Peyer's patch (tissue), 4 donors: ENCODE measurements at regions not wholly inside any gene's neighbourhood (a gene's known extent, or its start where the extent isn't known, plus 50 kb on each side); places are given as distances from the start of the nearest gene placed in this dataset.

Source experiments
- DNase-seq, 3 donors: peaks; one replicate each; pipeline ENCODE4 v3.0.0-alpha.2; 2017 to 2019
- H3K27ac ChIP-seq, 4 donors: fragments of 200-600 bp; sonication (generic); one replicate each; pipeline ENCODE4 v1.5.1; 2016 to 2019
- H3K27me3 ChIP-seq, 2 donors: fragments of 200-600 bp; sonication (generic); one replicate each; pipeline ENCODE4 v1.5.1; 2019
- H3K36me3 ChIP-seq, 3 donors: fragments of 200-600 bp; sonication (generic); one replicate each; pipeline ENCODE4 v1.5.1; 2016 to 2019
- H3K4me1 ChIP-seq, 4 donors: fragments of 200-600 bp; sonication (generic); one replicate each; pipeline ENCODE4 v1.5.1; 2016 to 2019
- H3K4me3 ChIP-seq, 4 donors: fragments of 200-600 bp; sonication (generic); 1 replicate in 3 of 4; 2 replicates in 1 of 4; pipeline ENCODE4 v1.5.1; 2016 to 2019; ENCODE audit warnings: mild to moderate bottlenecking in 1 of 4
- H3K9me3 ChIP-seq, 4 donors: fragments of 200-600 bp; sonication (generic); one replicate each; pipeline ENCODE4 v1.5.1; 2016 to 2019; ENCODE audit warnings: mild to moderate bottlenecking in 1 of 4
- POLR2A ChIP-seq, 2 donors: fragments of 450-650 bp; IDR thresholded peaks; one replicate each; pipeline ENCODE4 v1.5.1; 2017; ENCODE audit warnings: antibody characterized with exemption in 2 of 2, mild to moderate bottlenecking in 2 of 2, moderate library complexity in 2 of 2
- TF ChIP-seq, protein P1 (sequence below), 6 experiments: fragments of 450-650 bp in 4 of 6; fragments of 200-600 bp in 2 of 6; sonication (generic) in 1 of 6; IDR thresholded peaks; one replicate each; pipeline ENCODE4 v1.5.1; 2017 to 2019; ENCODE audit warnings: antibody characterized with exemption in 6 of 6, mild to moderate bottlenecking in 3 of 6, moderate library complexity in 1 of 6

DNA sequence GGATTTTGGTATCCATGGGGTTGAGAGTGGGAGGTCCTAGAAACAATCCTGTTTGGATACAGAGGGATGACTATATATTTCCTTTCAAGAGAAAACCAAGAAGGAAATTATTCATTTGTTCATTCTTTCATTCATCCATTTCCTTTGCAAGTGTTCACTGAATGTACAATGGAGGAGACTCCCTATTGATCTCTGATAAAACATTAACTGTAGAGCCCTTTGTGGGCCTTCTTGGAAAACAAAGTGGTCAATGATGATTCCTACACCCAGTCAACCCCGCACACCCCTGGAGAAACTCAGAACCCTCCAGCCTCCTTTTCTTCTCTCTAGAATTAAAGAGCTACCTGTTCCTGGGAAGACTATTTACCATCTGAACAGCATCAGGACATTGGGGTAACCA, 247.3 kb downstream of the AUH start:
- Histone ChIP-seq H3K27me3 (no peaks in the 10 kb centered on the region), H3K9me3 (no peaks in the 10 kb centered on the region), H3K4me3 (no peak overlapping the region), H3K27ac (no peak overlapping the region), H3K36me3 (no peaks in the 10 kb centered on the region), H3K4me1 (peaks cover 0 to 9% (median 0%) of the 10 kb centered on the region in 4 donors)
- DNase-seq = no peak
- TF ChIP-seq, protein P1, sequence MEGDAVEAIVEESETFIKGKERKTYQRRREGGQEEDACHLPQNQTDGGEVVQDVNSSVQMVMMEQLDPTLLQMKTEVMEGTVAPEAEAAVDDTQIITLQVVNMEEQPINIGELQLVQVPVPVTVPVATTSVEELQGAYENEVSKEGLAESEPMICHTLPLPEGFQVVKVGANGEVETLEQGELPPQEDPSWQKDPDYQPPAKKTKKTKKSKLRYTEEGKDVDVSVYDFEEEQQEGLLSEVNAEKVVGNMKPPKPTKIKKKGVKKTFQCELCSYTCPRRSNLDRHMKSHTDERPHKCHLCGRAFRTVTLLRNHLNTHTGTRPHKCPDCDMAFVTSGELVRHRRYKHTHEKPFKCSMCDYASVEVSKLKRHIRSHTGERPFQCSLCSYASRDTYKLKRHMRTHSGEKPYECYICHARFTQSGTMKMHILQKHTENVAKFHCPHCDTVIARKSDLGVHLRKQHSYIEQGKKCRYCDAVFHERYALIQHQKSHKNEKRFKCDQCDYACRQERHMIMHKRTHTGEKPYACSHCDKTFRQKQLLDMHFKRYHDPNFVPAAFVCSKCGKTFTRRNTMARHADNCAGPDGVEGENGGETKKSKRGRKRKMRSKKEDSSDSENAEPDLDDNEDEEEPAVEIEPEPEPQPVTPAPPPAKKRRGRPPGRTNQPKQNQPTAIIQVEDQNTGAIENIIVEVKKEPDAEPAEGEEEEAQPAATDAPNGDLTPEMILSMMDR (IDR thresholded peaks at IDR 0.05) = no peak
- no peak for TF ChIP-seq POLR2A (IDR thresholded peaks at IDR 0.05)

DNA sequence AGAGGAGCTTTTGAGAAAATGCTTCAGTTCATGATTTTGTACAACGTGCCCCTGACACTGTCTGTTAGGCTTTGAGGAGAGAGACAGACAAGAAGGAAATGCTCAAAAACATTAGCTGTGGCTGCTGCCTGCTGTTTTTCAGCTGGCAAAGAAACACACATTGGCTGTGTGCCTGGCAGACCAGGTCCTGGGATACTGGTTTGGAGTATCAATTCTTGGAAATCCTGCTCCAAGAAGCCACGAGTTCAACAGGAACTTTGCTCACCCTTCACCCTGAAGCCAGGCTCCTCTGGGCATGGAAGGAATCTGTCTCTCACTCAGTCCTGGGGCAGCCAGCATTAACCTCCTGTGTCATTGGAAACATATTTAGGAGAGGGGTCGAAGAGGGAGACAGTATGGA, 245.5 kb downstream of the AUH start:
- peaks cover 0 to 14% (median 0%) of the 10 kb centered on the region in 4 donors for H3K4me1 ChIP-seq
- no peak overlapping the region for H3K4me3 ChIP-seq
- no peak overlapping the region for H3K27ac ChIP-seq
- H3K9me3 ChIP-seq = no peaks in the 10 kb centered on the region
- no peak for DNase-seq
- H3K27me3 ChIP-seq = no peaks in the 10 kb centered on the region
- H3K36me3 ChIP-seq = no peaks in the 10 kb centered on the region
- TF ChIP-seq POLR2A (IDR thresholded peaks at IDR 0.05) = no peak
- TF ChIP-seq, protein P1 (IDR thresholded peaks at IDR 0.05) = no peak

DNA sequence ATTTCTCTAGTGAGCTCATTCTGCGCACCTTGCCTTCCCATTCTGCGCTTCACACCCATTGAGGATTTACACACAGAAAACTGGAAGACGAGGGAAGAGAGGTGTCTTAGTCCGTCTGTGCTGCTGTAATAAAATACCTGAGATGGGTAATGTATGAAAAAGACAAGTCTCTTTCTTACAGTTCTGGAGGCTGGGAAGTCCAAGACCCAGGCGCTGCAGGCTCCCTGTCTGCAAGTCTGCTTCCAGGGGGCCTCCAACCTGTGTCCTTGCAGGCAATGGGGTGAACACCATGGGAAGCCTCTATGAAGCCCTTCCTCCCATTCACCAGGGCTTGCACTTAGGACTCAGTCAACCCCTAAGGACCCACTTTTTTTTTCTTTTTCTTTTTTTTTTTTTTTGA, 245.0 kb downstream of the AUH start:
- TF ChIP-seq POLR2A (IDR thresholded peaks at IDR 0.05) = no peak
- TF ChIP-seq, protein P1 (IDR thresholded peaks at IDR 0.05) = no peak
- H3K27me3 ChIP-seq = no peaks in the 10 kb centered on the region
- no peaks in the 10 kb centered on the region for H3K9me3 ChIP-seq
- no peak for DNase-seq
- no peak overlapping the region for H3K4me3 ChIP-seq
- no peak overlapping the region for H3K27ac ChIP-seq
- no peaks in the 10 kb centered on the region for H3K36me3 ChIP-seq
- peaks cover 0 to 14% (median 0%) of the 10 kb centered on the region in 4 donors for H3K4me1 ChIP-seq

DNA sequence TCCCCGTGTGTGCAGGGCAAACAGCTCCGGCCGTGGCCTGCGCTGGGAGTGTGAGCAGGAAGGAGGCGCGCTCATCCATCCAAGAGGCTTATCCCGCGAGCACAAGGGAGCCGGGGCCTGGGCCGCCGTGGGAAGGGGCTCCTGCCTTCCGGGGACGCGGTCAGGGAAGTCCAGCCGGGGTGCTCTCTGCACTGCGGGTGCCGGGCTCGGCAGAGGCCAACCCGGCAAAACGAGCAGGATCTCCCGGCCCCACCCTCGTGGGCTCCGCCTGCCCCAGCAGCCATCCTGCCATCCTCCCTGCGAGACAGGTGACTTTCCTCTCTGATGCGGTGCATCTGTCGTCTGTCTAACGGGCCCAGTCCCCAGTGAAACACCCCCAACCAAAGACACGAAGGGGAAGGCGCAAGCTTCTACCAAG, 244.2 kb downstream of the AUH start:
- Histone ChIP-seq H3K36me3 (no peaks in the 10 kb centered on the region), H3K4me1 (peaks cover 0 to 14% (median 0%) of the 10 kb centered on the region in 4 donors), H3K9me3 (no peaks in the 10 kb centered on the region), H3K27me3 (no peaks in the 10 kb centered on the region), H3K27ac (peak overlapping the region in 1 of 4 donors; percentile 36), H3K4me3 (peak overlapping the region in 1 of 4 donors; percentile 15)
- no peak for DNase-seq
- TF ChIP-seq, protein P1 (IDR thresholded peaks at IDR 0.05) = no peak
- no peak for TF ChIP-seq POLR2A (IDR thresholded peaks at IDR 0.05)

DNA sequence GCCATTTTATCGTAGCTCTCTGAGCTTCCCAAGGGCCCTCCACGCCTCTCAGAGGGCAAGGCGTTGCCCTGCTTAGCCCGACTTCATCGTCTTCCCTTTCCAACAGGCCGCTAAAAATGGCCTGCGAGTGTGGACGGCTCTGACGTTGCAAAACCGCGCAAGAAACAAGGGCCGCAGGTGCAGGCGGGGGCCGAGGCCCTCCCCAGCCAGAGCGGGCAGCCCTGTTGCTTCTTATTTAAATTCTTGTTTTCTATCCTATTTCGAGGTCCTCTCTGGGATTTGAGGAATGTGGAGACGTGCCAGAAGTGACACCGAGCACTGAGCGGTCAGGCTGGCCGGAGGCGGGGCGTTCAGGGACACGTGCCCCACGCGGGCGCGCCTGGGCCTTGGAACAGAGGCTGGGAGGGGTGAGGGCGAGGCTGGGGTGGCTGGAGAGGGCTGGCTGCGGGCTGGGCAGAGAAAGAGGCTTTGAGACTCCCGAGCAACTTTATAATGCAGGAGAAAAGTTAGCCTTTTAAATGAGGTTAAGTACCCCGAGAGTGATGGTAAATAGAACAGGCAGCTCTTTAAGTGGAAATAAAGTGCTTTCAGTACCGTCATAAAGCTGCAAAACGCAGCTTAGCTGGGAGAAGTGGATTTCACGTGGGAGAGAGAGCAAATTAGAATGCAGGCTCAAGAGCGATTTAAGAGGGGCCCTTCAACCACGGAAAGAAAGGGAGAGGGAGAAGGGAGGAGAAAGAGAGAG, 243.6 kb downstream of the AUH start:
- DNase-seq = peak; percentile 31 to 86 (median 84)
- Histone ChIP-seq H3K36me3 (no peaks in the 10 kb centered on the region), H3K27me3 (no peaks in the 10 kb centered on the region), H3K9me3 (no peaks in the 10 kb centered on the region), H3K4me1 (peaks cover 0 to 14% (median 0%) of the 10 kb centered on the region in 4 donors), H3K27ac (peak overlapping the region in 3 of 4 donors; percentile 9 to 36 (median 11)), H3K4me3 (peak overlapping the region in 3 of 4 donors; percentile 15 to 34 (median 30))
- TF ChIP-seq POLR2A (IDR thresholded peaks at IDR 0.05) = no peak
- TF ChIP-seq, protein P1 (IDR thresholded peaks at IDR 0.05) = no peak
